CD4-positive, alpha-beta T cell treated with Interleukin-2 at 100 ng/mL for 4 hours (primary cell): ENCODE measurements at regions not wholly inside any gene's neighbourhood (a gene's known extent, or its start where the extent isn't known, plus 50 kb on each side); places are given as distances from the start of the nearest gene placed in this dataset.

Experiments used
- DNase-seq: peaks from one replicate; pipeline ENCODE4 v3.0.0-alpha.2; 2020; ENCODE audit warnings: low spot score

DNA sequence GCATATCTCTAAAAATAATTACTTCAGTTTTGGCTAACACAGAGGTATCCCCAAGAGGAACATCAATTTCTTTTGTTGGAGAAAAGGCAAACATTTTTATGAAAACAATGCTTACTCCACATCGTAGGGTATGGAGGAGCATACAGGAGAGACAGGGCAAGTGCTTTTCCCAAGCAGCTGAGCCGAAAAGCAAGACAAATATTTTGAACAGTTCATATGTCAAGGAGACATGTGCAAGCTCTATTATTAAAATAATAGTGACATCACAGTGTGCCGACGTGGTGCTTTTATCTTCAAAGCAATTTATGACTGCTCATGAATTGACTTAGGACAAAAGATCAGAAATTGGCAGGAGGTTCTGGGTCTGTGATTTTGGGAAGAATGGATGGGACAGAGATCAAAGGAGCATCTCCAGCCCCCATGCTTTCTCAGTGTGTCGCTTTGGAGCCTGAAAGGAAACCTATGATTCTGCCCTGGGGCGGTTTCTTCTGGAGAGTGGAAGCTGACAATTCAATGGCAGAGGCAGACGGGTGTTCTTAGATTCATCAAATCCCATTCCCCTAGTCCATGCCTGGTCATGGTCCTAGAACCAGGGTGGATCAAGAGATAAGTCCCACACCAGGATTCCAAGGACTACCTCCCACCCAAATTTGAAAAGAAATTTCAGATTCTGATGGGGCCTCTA is 97.1 kb downstream of the JCAD start:
- DNase-seq: no peak

DNA sequence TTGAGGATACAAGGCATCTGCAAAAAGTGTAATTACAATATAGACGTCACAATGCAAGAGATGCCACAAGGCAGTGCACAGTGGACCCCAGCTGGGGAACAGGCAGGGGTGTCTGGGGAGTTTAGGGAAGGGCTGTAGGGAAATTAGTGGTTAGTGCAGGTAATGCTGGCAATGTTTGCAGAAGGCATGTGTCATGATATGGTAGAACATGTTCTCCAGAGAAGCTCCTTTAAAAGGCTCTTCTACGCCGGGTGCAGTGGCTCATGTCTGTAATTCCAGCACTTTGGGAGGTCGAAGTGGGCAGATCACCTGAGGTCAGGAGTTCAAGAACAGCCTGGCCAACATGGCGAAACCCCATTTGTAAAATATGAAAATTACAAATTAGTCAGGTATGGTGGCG is 98.0 kb downstream of the JCAD start:
- DNase-seq: no peak

DNA sequence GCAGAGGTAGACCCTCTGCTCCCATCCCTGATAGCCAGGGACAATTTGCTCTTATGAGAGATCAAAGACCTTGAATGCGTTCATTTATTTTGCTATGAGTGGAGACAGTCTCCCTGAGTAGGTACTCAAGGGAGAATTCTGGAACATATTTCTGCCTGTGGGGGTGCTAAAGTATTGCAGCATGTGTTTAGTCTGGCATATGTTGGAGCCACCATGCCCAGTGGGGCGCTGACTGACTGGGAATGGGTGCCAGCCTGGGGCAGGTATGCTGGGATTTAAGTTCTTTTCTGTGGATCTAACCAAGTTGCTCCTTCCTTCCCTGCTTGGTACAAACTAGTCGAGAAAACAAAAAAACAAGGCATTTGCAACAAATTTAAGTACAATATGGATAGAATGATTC is 99.1 kb downstream of the JCAD start:
- no peak for DNase-seq

DNA sequence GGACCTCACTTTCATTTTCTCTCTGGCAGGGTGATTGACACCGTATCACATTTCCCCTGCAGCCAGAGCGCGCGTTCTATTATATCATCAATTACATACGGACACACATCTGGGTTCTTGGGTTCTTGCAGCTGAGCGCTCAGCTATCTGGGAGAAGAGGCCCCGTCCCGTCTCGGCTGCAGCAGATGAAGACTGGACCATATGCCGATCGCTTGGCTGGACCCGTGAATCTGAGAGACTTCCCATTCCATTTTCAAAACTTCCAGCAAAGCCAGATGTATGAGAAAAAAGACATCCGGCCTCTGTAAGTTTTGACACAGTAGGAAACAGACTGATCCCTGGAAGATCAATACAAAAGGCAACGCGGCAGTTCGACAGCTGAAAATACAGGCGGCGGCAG is 99.8 kb downstream of the JCAD start:
- no peak for DNase-seq

DNA sequence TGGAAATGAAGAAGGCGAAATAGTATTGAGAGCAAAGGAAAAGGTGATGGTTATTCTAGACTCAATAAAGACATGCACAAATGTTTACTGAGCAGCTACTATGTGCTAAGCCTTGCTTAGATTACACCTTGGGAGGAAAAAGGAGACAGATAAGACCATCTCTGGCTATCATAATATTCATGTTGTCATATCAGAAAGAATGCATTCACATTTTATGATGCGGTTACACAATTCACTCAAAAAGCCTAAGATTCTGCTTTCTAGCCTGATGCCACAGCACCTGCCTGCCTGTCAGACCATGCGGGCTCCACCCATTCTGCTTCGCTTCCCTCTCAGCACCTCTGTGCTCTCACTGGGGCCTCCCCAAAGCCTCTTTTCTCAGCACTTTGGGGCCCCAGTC is 100.9 kb downstream of the JCAD start:
- DNase-seq: no peak

DNA sequence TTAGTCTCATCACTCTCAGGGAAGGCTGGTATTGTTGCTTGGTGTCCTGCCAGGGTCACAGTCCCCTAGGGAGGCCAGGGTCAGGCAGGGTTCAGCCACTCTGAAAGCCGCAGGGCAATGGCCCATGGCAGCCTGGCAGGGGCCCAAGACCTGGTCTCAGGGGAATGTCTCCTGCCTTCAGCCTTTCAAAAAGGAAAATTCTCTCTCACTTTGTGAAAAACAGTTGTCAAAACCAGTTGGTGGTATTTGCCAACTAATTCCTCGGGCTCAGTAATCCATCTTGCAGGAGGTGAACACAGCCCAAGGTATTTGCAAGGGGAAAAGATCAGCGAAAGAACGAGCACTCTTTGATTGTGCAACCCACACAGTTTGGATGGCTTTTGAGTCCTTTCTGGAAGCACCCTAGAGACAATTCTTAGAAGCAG is 101.5 kb downstream of the JCAD start:
- DNase-seq: no peak

DNA sequence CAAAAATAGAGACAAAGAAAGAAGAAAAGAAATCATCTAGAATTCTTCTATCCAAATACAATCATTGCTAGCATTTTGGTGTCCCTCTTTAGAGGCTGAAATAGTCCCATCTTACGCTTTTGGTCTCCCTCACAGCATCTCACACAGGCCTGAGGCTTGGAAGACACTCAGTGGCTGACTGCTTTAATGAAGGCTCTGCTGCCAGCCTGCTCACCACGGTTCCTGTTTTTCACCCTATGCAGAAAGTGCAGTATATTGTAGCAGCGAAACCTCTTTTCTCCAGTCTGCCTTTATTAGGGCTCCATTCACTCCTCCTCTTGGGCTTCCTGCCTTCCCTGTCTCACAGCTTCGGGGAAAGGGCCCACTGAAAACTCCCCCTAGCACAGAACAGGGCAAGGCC is 102.2 kb downstream of the JCAD start:
- DNase-seq: no peak

DNA sequence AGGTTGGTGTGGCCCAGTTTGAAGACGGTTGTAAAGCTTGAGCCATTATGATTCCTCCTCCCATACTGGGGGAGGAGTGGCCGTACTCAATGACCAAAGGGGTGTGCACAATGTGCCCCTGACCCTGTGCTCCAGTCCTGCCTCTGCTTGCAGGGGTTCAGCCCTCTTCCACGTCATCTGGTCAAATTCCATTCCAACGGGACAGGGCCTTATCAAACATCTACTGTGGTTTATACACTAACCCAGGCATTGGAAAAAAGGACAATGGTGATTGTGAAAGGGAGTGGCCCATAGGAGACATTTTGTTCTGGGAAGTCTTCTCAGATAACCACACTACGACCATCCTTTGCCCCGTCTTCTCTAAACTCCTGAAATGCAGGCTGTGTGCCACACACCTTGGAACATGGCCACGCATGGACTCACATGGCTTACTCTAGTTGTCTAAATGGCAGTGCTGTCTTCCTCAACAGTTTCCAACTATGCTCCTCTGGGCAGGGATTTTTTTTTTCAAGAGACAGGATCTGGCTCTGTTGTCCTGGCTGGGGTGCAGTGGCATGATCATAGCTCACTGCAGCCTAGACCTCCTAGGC is 103.0 kb downstream of the JCAD start:
- no peak for DNase-seq

DNA sequence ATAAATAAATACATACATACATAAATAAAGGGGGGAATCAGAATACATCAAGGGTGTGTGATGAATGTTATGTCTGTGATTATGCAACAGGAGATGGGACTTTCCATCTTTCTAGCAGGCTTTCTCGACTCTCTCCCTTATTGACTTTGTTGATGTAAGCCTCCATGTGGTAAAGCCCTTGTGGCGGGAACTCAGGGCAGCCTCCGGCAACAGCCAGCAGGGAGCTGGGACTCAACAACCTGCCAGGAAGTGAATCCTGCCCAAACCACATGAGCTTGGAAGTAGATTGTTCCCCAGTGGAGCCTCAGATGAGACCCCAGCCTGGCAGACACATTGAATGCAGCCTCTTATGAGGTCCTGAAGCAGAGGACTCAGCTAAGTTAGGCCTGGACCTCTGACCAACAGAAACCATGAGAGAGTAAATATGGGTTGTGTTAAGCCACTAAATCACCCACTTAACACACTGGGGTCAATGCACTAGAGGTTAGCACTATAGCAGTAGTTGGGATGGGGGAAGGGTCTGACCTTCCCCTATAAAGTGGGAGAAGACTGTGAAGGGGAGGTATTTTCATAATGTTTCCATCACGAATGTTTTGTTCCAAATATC is 104.0 kb downstream of the JCAD start:
- no peak for DNase-seq

DNA sequence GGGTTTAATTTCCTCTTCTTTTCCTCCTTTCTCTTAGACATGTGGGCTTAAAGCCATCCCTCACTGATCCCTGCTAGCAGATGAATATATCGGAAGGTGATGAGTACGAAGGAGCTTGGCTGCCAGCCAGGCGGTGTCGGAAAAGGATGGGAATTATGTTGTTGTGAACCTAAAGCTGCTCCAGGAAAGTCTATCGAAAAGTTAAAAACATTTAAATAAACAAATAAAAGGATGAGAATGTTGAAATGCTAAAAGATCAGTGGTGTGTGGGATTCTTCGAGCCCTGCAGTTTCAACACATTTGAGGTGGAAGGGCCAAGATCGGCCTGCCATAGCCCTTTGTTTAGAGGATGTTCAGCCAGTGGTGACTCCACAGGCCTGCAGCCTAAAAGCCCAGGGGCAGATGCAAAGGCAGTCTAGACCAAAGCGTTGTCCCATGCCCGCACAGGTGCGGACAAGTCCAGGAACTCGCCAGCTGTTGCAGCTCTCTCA is 107.9 kb downstream of the JCAD start:
- DNase-seq: no peak

DNA sequence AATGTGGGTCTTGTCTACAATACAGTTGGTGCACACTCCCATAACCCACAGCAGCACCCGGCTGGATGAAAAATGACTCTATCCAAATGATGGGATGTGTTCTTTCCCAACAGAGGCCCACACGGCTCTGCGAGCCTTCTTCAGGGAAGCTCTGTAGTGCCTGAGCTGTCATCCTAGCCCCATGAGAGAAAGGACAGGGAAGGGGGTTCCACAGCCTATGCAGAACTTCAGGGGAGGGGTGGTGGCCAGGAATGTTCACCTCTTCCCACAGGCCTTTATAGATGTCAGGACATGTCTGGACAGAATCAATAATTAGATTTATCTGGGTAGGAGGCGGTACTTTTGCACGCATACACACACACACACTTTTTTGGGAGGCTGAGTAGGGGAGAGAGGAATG is 109.0 kb downstream of the JCAD start:
- DNase-seq: no peak

DNA sequence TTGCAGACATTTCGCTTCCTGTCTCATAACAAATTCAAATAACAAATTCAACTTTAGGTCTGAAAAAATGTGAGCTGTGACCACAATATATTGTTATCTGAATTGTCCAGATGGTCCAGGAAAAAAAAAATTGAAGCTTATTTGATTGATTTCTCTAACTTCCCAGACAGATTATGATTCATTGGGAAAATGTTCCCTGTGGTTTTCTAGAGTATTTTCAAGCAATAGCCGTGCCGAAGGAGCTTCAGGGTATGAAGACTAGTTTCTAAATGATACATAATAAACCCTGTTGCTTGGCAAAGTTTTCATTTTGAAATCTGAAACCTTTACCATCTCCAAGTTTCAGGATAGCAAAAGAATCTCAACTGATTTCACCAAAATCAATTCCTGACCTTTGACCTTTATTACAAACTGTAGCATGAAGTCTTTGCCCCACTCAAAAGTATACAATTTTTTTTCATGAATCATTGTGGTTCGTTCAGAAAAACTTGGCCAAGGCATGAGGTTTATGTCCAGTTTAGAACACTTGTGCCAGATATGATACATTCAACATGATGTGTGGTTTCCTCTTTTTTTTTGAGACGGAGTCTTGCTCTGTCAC is 109.9 kb downstream of the JCAD start:
- DNase-seq: no peak

DNA sequence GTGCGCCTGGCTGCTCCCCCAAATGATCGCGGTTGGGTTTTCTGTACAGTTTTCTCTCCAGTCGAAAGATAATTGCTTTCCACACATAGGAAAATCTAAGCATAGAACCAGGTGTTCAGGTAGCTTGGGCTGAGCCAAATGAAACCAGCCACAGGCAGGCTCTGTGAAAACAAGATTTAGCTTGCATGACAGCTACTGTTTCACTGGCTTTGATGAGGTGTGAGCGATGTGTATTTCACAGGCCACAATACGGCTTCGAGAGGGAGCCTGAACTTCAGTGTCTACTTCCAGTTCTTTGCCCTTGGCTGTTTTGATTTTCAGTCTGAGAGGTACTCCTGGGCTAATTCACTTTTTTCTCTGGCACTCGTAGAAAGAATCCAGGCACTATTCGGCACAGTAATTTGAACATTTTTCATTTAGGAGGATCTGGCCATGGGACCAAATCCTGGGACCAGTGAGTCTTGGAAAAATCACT is 110.5 kb downstream of the JCAD start:
- no peak for DNase-seq

DNA sequence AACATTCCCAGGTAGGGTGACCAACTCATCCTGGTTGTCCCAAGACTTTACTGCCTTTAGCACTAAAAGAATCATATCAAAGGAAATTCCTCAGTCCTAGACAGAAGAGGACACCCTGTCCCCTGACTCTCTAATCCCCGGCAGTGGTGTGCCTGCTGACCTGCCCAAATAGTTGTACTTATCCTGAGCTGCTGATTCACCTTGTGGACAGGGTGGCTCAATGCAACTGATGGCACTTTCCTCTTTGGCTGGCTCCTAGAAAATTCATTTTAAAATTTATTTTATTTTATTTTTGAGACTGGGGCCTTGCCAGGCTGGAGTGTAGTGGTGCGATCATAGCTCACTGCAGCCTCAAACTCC is 111.7 kb downstream of the JCAD start:
- DNase-seq: no peak

DNA sequence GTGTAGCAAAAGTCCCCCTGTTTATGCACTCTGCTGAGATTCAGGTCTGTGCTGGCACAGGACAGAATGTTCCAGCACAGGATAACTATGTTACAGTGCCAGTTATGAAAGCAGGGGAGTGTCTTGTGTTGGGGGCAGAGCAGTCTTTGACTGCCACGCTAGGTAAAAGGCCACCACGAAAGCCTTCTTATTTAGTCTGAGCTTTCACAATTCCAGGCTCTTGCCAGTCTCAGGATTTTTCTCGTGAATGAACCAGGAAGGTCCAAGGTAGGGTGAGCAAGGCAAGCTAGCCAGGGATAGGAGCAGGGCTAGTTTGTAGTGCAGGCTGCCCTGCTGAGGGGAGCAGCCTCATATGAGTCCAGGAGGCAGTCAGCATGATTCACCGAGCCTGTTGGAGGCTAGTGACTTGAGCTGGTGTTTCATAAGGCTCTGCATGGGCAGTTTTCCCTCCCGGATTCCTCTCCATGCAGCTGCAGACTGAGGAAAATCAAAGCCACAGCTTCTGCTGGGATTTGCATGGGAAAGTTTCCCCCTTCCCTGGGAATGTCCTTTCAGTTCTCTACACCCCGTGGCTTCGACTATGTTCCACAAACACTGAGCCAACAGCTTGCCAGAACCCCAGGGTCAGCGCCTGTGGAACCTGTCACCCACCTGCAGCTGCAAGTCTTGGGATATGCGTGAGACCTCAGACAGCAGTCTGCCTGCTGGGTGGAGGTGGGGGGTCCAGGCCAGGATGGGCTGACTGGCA is 112.3 kb downstream of the JCAD start:
- no peak for DNase-seq

DNA sequence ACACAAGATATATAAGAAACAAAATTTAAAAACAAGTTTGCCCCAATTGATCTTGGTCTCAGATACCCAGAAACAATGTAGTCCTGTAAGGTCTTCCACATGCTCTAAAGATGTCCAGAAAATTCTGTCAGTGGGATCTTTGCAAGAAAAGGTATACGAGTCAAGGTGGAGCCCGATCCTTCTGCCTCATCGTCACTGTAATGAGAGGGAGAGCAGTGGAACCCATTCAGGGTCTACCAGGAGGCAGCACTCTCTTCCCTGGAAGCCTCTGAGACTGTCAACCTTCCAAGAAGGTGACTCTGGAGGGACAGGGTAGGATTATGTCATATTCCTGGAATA is 112.8 kb downstream of the JCAD start:
- no peak for DNase-seq

DNA sequence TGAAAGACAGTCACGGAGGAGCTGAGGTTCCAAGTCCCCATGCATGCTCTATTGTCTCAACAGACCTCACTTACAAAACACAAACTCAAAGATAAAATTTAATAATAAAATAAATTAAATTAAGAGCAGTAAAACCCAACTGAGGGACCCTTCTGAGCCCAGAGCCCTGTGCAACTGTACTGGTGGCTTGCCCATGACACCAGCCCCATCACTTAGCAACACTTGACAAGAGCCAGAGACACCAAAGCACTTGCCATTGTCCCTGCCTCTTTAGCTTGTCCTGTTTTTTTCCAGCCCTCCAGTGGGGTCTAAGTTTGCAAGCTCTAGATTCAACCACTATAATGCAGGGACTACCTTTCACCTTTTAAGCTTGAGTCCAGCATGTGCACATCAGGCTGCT is 117.9 kb downstream of the JCAD start:
- no peak for DNase-seq

DNA sequence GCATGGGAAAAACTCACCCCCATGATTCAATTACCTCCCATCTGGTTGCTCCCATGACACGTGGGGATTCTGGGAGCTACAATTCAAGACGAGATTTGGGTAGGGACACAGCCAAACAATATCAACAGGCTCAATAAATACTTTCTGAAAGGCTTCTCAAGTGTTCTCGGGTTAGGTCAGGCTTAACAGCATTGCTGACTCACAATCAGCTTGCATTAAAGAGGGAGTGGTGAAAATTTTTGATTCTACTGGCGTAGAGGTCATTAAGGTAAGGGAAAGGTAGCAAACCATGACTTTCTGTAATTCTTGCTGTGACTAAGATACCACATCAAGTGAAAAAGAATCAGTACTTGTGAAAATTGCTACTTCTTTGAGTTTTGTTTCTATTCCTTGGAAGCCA is 126.4 kb downstream of the JCAD start:
- DNase-seq: no peak

DNA sequence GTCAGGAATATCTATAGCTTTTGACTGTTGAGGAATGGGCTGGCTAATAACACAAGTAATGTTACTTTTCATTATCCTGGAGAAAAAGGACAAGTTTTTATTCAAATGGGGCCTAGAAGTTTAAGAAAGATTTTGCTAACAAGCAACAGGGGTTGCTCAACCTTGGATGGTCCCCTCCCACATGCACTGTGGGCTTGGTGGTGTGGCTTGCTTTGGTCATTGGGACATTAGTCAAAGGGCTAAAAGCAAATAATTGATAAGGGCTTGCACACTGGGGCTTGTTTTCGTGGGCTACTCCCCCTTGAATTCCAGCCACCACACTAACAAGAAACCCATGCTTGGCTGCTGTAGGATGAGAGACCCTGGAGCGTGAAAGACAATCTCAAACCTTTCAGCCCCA is 127.6 kb downstream of the JCAD start:
- DNase-seq: no peak

DNA sequence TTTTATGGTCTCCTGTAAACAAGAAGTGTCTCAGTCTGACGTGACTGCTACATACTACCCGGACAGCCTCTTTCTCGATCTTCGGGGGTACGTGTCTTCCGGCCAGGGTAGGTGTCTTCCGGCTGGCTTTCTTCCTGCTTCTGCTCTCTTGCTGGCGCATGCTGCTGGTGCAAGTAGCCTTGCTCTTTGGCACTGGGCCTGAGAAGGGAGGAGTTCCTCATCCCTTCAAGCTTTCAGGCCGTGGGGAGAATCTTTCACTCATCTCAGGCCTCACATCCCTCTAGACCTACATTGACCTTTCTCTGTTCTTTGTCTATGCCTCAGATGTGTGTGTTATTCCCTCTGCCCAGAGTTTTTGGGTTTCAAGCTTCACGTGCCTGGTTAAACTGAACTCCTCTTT is 130.4 kb downstream of the JCAD start:
- no peak for DNase-seq

DNA sequence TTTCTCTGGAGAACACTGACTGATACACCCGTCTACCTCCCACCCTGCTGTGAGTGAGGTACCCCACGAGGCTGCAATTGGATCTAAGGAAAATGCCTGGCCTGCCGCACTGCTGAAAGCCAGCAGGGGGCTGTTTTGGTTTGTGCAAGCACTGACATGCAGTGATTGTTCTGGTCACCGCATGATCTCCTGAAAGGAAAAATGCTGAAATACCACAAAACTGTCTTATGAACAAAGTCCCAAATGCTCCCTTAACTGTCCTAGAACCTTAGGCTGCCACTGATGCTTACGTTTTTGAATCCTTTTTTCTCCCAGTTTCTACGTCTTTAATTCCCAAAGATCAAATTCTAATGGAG is 132.7 kb downstream of the JCAD start:
- no peak for DNase-seq

DNA sequence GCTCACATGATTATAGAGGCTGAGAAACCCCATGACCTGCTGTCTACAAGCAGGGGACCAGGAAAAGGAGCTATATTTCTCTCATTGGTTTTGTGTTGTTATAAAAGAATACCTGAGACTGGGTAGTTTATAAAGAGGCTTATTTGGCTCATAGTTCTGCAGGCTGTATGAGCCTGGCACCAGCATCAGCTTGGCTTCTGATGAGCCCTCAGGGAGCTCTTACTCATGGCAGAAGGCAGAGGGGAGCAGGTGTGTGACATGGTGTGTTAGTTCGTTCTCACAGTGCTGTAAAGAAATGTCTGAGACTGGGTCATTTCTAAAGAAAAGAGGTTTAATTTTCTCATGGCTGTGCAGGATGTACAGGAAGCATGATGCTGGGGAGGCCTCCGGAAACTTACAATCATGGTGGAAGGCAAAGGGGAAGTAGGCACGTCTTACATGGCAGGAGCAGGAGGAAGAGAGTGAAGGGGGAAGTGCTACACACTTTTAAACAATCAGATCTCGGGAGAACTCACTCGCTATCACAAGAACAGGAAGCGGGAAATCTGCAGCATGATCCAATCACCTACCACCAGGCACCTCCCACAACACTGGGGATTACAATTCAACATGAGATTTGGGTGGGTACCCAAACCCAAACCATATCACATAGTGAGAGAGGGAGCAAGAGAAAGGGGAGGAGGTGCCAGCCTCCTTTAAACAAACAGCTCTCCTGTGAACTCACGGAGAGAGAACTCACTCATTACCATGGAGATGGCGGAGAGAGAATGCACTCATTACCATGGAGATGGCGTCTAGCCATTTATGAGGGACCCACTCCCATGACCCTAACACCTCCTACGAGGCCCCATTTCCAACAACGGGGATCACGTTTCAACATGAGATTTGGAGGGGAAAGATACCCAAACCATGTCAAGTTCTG is 133.4 kb downstream of the JCAD start:
- no peak for DNase-seq
